ENCODE measurements at regions not wholly inside any gene's neighbourhood (a gene's known extent, or its start where the extent isn't known, plus 50 kb on each side); places are given as distances from the start of the nearest gene placed in this dataset.
"Not testable (repeated sequence)": the region's sequence is repeated elsewhere in the genome, so short reads cannot be mapped to it uniquely, and the experiment has no call there.

DNA sequence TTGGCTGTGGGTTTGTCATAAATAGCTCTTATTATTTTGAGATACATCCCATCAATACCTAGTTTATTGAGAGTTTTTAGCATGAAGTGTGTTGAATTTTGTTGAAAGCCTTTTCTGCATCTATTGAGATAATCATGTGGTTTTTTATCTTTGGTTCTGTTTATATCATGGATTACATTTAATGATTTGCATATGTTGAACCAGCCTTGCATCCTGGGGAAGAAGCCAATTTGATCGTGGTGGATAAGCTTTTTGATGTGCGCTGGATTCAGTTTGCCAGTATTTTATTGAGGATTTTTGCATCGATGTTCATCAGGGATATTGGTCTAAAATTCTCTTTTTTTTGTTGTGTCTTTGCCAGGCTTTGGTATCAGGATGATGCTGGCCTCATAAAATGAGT is 51.5 kb upstream of the CACNA1D start:
- H3K4me3 ChIP-seq (ENCODE audit: extremely low read depth in 1 of 4, insufficient read depth in 2 of 4, low read depth in 3 of 4, low read length in 4 of 4); H4K20me1 ChIP-seq (replicated peaks in 1 of 2; ENCODE audit: control insufficient read depth in 1 of 2, insufficient read depth in 2 of 2, low read length in 2 of 2); H2AK5ac ChIP-seq (ENCODE audit: low read depth, low read length); H3K4me2 ChIP-seq (ENCODE audit: insufficient read depth in 1 of 2, low read depth in 2 of 2, low read length in 2 of 2); CTCF ChIA-PET (ENCODE audit: partially characterized antibody); H4K91ac ChIP-seq (replicated peaks; ENCODE audit: insufficient read length, low read length); POLR2A ChIA-PET (ENCODE audit: partially characterized antibody); H3K4ac ChIP-seq (replicated peaks; ENCODE audit: insufficient read length, low read depth, low read length); H2BK15ac ChIP-seq (ENCODE audit: low read length); H3K23me2 ChIP-seq (ENCODE audit: low read depth, low read length); H3K23ac ChIP-seq (ENCODE audit: insufficient read length); H2BK20ac ChIP-seq (ENCODE audit: low read length); H2BK120ac ChIP-seq (replicated peaks; ENCODE audit: low read depth, low read length); H3K79me1 ChIP-seq (ENCODE audit: low read depth, low read length); H3K9ac ChIP-seq (replicated peaks in 1 of 4; ENCODE audit: extremely low read depth in 1 of 4, low read depth in 3 of 4, low read length in 3 of 4); H3K27me3 ChIP-seq (replicated peaks in 1 of 4; ENCODE audit: control insufficient read depth in 3 of 4, extremely low read depth in 1 of 4, insufficient read depth in 3 of 4, low read length in 3 of 4); H4K8ac ChIP-seq (ENCODE audit: extremely low read depth, insufficient read depth, low read length); H3K79me2 ChIP-seq (ENCODE audit: control insufficient read depth in 1 of 2, insufficient read depth in 2 of 2, low read length in 2 of 2); H4K5ac ChIP-seq (ENCODE audit: insufficient read length, low read depth, low read length); H3K36me3 ChIP-seq (ENCODE audit: control insufficient read depth in 2 of 4, insufficient read depth in 4 of 4, low read length in 3 of 4); H3K56ac ChIP-seq (replicated peaks; ENCODE audit: insufficient read length, low read depth, low read length); H2AFZ ChIP-seq (ENCODE audit: low read length); H3K14ac ChIP-seq (ENCODE audit: insufficient read length); H2BK12ac ChIP-seq (ENCODE audit: low read depth, low read length); H3K27ac ChIP-seq (ENCODE audit: low read depth, low read length); DNase-seq (ENCODE audit: low read depth in 1 of 2, low spot score in 2 of 2); FAIRE-seq; H3K4me1 ChIP-seq (replicated peaks in 1 of 4; ENCODE audit: control insufficient read depth in 3 of 4, insufficient read depth in 4 of 4, low read length in 3 of 4); H3K18ac ChIP-seq (ENCODE audit: extremely low read depth, low read length); H2BK5ac ChIP-seq (ENCODE audit: low read depth, low read length): not testable (repeated sequence)
- peaks cover 4 to 13% of the 10 kb centered on the region in 2 experiments; a peak in 3 of 4 replicates for H3K9me3 ChIP-seq (ENCODE audit: insufficient read depth in 2 of 2, low read depth in 1 of 2, low read length in 1 of 2)
- 100% methylated on average over 3 of the region's 3 CpGs; no CpG with 5 or more reads in 1 of the 2 experiments for WGBS, 2 experiments (ENCODE audit: extremely low coverage in 1 of 2, insufficient coverage in 1 of 2, insufficient read length in 1 of 2, insufficient replicate concordance in 2 of 2, low coverage in 1 of 2, low lambda C conversion rate in 2 of 2, missing lambda C conversion rate in 1 of 2)
